Epithelial cell of proximal tubule (primary cell): ENCODE measurements at regions not wholly inside any gene's neighbourhood (a gene's known extent, or its start where the extent isn't known, plus 50 kb on each side); places are given as distances from the start of the nearest gene placed in this dataset.
A peak's percentile ranks its signal among the peaks of the same experiment; 100 is the strongest.

Source experiments
- DNase-seq: peaks from one replicate; pipeline ENCODE4 v3.0.0-alpha.2; 2011; ENCODE audit warnings: low read depth
- H3K4me3 ChIP-seq: 2 replicates; pipeline ENCODE4 v1.5.1; 2011; ENCODE audit warnings: low read depth, mild to moderate bottlenecking, low read length
- TF ChIP-seq, protein P1 (sequence below): conservative IDR thresholded peaks from 2 replicates; pipeline ENCODE4 v1.5.1; 2012; ENCODE audit warnings: low read depth, mild to moderate bottlenecking, low read length

GRCh38 chr9:107557236-107557990 lies 67.8 kb upstream of the KLF4 start:
- no peak overlapping the region for H3K4me3 ChIP-seq
- DNase-seq, result no peak
- TF ChIP-seq, protein P1, sequence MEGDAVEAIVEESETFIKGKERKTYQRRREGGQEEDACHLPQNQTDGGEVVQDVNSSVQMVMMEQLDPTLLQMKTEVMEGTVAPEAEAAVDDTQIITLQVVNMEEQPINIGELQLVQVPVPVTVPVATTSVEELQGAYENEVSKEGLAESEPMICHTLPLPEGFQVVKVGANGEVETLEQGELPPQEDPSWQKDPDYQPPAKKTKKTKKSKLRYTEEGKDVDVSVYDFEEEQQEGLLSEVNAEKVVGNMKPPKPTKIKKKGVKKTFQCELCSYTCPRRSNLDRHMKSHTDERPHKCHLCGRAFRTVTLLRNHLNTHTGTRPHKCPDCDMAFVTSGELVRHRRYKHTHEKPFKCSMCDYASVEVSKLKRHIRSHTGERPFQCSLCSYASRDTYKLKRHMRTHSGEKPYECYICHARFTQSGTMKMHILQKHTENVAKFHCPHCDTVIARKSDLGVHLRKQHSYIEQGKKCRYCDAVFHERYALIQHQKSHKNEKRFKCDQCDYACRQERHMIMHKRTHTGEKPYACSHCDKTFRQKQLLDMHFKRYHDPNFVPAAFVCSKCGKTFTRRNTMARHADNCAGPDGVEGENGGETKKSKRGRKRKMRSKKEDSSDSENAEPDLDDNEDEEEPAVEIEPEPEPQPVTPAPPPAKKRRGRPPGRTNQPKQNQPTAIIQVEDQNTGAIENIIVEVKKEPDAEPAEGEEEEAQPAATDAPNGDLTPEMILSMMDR, result no peak

- TF ChIP-seq, protein P1, result no peak
- no peak for DNase-seq
These were observed 65.1 kb upstream of the KLF4 start for GRCh38 chr9:107554636-107555035.

GRCh38 chr9:107548298-107549142 lies 59.0 kb upstream of the KLF4 start:
- H3K4me3 ChIP-seq, result no peak overlapping the region
- TF ChIP-seq, protein P1, result no peak
- peak; percentile 84 for DNase-seq

More at GRCh38 chr9:107554636-107555035, 65.1 kb upstream of the KLF4 start:
- H3K4me3 ChIP-seq, result no peak overlapping the region

- TF ChIP-seq, protein P1, result no peak
- H3K4me3 ChIP-seq, result no peak overlapping the region
- DNase-seq, result no peak
These were observed 58.3 kb upstream of the KLF4 start for GRCh38 chr9:107547772-107548297.

DNA sequence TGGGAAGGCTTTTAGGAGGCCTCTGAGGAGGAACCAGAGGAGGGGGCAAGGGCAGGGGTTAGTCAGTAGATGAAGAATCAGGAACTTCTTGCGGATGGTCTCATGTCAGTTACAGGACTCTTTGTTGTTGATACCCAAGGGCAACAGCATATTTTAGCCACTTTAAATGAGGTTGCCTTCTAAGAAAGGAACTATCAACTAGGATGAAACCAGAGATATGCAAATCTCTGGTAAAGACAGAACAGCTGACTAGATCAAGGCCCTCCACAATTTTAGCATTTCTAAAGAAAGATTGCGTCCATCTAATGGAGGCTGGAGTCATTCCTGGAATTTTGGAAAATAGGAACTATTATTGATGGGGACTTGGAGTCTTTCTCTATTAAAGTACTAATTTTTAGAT lies 57.7 kb upstream of the KLF4 start:
- no peak overlapping the region for H3K4me3 ChIP-seq
- TF ChIP-seq, protein P1, result no peak

DNA sequence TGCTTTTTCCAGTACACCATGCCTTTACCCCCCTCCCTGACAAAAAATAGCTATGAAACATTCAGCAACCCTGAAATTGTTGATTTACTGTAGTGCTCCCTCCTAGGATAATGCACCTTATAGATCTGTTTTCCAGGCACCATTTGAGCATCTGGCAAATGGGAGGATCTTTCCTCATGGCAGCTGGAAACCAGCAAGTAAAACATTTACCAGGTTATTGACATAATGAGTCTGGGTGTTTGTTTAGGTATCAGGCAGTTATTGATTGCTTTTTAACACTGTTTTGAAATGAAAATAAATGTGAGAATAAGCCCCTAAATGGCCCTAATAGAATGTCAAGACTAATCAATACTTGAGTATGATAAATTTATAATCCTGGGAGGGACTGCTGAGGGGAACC lies 57.3 kb upstream of the KLF4 start:
- no peak for DNase-seq
- H3K4me3 ChIP-seq, result no peak overlapping the region
- TF ChIP-seq, protein P1, result no peak

More for the DNA sequence above, 57.7 kb upstream of the KLF4 start:
- no peak for DNase-seq
